DMS114 treated with DMSO at 0.1 percent for 48 hours (cell line): ENCODE measurements at regions not wholly inside any gene's neighbourhood (a gene's known extent, or its start where the extent isn't known, plus 50 kb on each side); places are given as distances from the start of the nearest gene placed in this dataset.

ENCODE experiments used
- DNase-seq: peaks from one replicate; lab custom pipeline; 2025; ENCODE audit not compliant: unreplicated experiment; lab: John Stamatoyannopoulos, UW

- no peak for DNase-seq
Measured at GRCh38 chr6:40268614-40269013, 318.6 kb downstream of the LRFN2 start.

GRCh38 chr6:40268166-40268565 lies 319.0 kb downstream of the LRFN2 start:
- no peak for DNase-seq

GRCh38 chr6:40265615-40266014 lies 321.5 kb downstream of the LRFN2 start:
- no peak for DNase-seq

- no peak for DNase-seq
Measured at GRCh38 chr6:40263970-40264369, 323.2 kb downstream of the LRFN2 start.

GRCh38 chr6:40262363-40262762 lies 324.8 kb downstream of the LRFN2 start:
- DNase-seq: no peak

DNA sequence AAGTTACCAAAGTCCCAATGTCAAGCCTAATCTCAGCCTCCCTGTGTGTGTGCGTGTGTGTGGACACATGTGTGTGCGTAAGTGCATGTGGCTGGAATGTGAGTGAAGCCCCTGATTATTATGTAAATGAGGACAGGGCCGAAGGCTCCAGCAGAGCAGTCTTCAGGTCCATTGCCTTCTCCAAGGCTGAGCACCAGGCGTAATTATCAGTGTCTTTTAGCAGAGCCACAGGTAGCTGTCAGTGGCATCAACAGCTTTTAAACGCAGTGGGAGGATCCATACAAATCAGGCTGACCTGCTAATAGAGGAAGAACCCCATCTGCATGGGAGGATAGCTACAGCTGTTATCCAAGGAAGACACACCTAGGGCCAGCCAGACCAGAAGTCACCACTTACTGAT lies 324.3 kb upstream of the MOCS1 start:
- no peak for DNase-seq

- DNase-seq: no peak
Measured at GRCh38 chr6:40256831-40257230, 322.6 kb upstream of the MOCS1 start.

DNA sequence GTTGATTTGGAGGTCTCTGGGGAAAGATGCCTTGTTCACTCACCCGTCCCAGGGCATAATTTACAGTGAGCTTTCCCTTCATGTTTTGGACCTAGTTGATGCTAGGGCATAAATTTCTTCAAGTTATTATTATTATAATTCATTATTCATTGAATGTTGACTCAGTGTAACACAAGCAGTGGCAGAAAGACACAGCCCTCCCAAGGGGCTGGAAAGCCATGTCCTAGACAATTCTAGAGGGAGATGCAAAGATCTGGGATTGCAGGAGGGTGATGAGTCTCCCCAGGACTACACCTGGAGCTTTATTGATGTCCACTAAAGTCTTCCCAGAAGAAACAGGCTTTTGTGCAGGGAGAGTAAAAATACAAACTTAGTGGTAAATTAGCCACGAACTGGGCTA lies 322.0 kb upstream of the MOCS1 start:
- no peak for DNase-seq

GRCh38 chr6:40253420-40253819 lies 319.2 kb upstream of the MOCS1 start:
- DNase-seq: no peak

DNA sequence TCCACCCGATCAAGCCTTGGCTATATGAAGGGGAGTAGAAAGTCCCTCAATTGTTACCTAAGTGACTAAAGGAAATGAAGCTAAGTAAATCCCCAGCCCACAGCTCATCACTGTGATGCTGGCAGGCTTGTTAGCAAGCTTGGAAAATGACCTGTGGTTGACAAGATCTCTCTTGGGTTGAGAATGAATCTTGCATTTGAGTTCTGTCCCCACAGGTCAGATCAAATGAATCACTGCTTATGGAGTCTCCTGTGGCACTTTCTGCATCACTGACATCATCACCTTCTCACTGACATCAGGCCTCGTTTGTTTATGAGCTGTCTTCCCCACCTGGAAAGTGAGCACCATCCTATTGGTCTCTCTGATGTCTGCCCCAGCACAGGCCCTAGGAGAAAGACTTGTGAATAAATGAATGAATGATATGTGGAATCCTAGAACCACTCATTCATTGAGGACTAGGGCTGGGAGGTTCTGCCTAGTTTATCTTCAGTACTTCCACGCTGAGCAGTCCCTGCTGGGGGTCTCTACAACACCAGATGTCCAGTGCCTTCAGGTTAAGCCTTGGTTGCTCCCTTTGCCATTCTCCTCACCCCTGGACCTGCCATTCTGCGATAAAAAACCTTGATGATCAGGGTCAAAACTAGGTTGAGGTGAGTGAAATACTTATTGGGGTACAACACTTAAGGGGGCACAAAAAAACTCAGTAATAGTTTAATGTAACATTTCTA lies 318.4 kb upstream of the MOCS1 start:
- no peak for DNase-seq

GRCh38 chr6:40251637-40252300 lies 317.5 kb upstream of the MOCS1 start:
- no peak for DNase-seq

- DNase-seq: no peak
Measured at GRCh38 chr6:40249935-40250334, 315.7 kb upstream of the MOCS1 start.

DNA sequence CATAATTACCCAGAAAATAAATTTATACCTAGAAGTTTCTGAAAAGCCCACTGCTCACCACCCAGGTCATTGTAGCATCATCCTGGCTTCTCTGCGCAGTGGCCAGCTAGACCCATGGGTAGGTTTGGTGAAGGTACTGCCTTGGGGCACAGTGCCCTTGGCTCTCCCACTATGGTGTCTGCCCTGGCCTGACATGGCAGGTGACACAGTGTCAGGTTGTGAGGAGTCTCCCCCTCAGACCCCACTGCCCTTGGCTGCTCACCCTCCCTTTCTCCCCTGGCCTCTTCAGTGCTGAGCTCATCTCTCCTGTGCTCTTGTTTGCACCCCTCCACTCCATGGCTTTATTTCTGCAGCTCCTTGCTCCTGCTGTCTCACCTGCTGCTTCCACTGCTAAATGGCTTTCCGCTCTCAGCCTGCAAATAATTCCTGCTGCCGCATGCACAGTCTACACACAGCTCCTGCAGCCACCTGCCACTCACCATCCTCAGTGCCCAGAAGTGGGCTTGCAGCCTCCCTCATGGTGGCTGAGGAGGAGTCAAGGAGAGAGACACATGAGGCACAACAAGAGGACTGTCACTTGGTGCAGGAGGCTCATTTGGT lies 313.4 kb upstream of the MOCS1 start:
- DNase-seq: no peak

DNA sequence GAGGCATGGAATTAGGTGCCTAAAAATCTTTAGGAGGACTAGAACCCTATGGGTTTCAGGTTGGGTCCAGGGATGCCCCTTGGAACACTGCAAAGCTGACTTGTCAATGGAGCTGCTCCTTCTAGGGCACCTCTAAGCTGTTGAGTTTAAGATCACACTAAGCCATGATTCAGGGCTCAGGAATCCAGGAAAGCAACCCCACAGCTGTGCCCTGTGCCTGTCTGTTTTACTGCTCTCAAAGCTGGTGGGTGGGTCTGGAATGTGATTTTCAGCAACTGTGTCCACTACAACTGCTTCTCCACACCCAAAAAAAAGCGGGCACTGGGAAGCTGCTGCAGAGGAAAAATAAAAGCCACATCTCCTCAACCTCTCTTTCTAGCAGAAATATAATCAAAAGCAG lies 310.4 kb upstream of the MOCS1 start:
- no peak for DNase-seq

DNA sequence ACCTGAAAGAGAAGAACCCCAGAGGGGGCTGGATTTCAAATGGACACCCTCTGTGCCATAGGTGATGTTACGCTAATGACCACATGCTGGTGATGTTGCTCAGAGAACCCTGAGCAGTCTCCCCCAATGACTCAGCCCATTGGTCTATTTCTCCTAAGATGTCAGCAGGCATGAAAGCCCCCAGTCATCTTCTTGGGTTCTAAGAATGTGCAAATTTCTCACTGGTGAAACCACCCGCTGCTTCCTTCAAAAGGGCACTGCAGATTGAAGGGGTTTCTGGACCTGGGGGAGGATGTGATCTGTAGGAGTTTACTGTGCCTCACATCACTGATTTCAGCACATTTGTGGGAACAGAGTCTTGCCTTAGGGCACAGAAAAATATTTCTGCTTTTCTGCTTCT lies 298.4 kb upstream of the MOCS1 start:
- no peak for DNase-seq

GRCh38 chr6:40227735-40228134 lies 293.5 kb upstream of the MOCS1 start:
- DNase-seq: no peak

GRCh38 chr6:40222354-40222753 lies 288.1 kb upstream of the MOCS1 start:
- DNase-seq: no peak

GRCh38 chr6:40219799-40220198 lies 285.5 kb upstream of the MOCS1 start:
- no peak for DNase-seq

GRCh38 chr6:40210628-40211056 lies 276.4 kb upstream of the MOCS1 start:
- DNase-seq: no peak

GRCh38 chr6:40205801-40206200 lies 271.5 kb upstream of the MOCS1 start:
- no peak for DNase-seq

GRCh38 chr6:40205004-40205403 lies 270.7 kb upstream of the MOCS1 start:
- no peak for DNase-seq

GRCh38 chr6:40197371-40197770 lies 263.1 kb upstream of the MOCS1 start:
- DNase-seq: no peak
